GM23248 (cell line): ENCODE measurements at regions not wholly inside any gene's neighbourhood (a gene's known extent, or its start where the extent isn't known, plus 50 kb on each side); places are given as distances from the start of the nearest gene placed in this dataset.

ENCODE experiments used
- DNase-seq: peaks from one replicate; pipeline ENCODE4 v3.0.0-alpha.2; 2015
- H2AFZ ChIP-seq: fragments of 200-600 bp; sonication (generic); 2 replicates; pipeline ENCODE4 v1.6.1; 2016; ENCODE audit warnings: antibody characterized with exemption
- H3F3A ChIP-seq: fragments of 200-600 bp; sonication (generic); 2 replicates; pipeline ENCODE4 v1.6.1; 2016; ENCODE audit warnings: mild to moderate bottlenecking, antibody characterized with exemption, mixed run types; ENCODE audit not compliant: insufficient read depth
- H3K27ac ChIP-seq: fragments of 200-600 bp; sonication (generic); 2 replicates; pipeline ENCODE4 v1.5.1; 2016; ENCODE audit warnings: mild to moderate bottlenecking
- H3K27me3 ChIP-seq: fragments of 200-600 bp; sonication (generic); replicated peaks from 2 replicates; pipeline ENCODE4 v1.6.1; 2016; ENCODE audit warnings: mild to moderate bottlenecking; ENCODE audit not compliant: insufficient read depth
- H3K36me3 ChIP-seq: fragments of 200-600 bp; sonication (generic); 2 replicates; pipeline ENCODE4 v1.6.1; 2016; ENCODE audit warnings: low read depth, mild to moderate bottlenecking
- H3K4me1 ChIP-seq: fragments of 200-600 bp; sonication (generic); 2 replicates; pipeline ENCODE4 v1.6.1; 2016; ENCODE audit warnings: mild to moderate bottlenecking; ENCODE audit not compliant: insufficient read depth
- H3K4me2 ChIP-seq: fragments of 200-600 bp; sonication (generic); one replicate; pipeline ENCODE4 v1.6.1; 2016; ENCODE audit warnings: mild to moderate bottlenecking; ENCODE audit not compliant: unreplicated experiment
- H3K4me3 ChIP-seq: fragments of 200-600 bp; sonication (generic); 2 replicates; pipeline ENCODE4 v1.5.1; 2016; ENCODE audit warnings: mild to moderate bottlenecking
- H3K79me2 ChIP-seq: fragments of 200-600 bp; sonication (generic); 2 replicates; pipeline ENCODE4 v1.6.1; 2016; ENCODE audit warnings: mild to moderate bottlenecking; ENCODE audit not compliant: insufficient read depth
- H3K9ac ChIP-seq: fragments of 200-600 bp; sonication (generic); 2 replicates; pipeline ENCODE4 v1.6.1; 2016; ENCODE audit warnings: mild to moderate bottlenecking
- H3K9me2 ChIP-seq: fragments of 200-600 bp; sonication (generic); 2 replicates; pipeline ENCODE4 v1.6.1; 2016; ENCODE audit warnings: mixed run types, mild to moderate bottlenecking, moderate library complexity; ENCODE audit not compliant: insufficient read depth
- H3K9me3 ChIP-seq: fragments of 200-600 bp; sonication (generic); one replicate; pipeline ENCODE4 v1.6.1; 2017; ENCODE audit warnings: low read depth
- H4K20me1 ChIP-seq: fragments of 200-600 bp; sonication (generic); 2 replicates; pipeline ENCODE4 v1.6.0; 2016; ENCODE audit not compliant: insufficient read depth
- EZH2 ChIP-seq: fragments of 200-600 bp; sonication (generic); IDR thresholded peaks from 2 replicates; pipeline ENCODE4 v1.6.1; 2018; ENCODE audit warnings: antibody characterized with exemption, mild to moderate bottlenecking; ENCODE audit not compliant: insufficient read depth, poor library complexity, severe bottlenecking
- EZH2phosphoT487 ChIP-seq: fragments of 200-600 bp; sonication (generic); IDR thresholded peaks from 2 replicates; pipeline ENCODE4 v1.6.1; 2018; ENCODE audit warnings: antibody characterized with exemption, moderate library complexity, mild to moderate bottlenecking, low read depth; ENCODE audit not compliant: insufficient read depth
- WGBS, 2 experiments: methylation state at CpG; one replicate each; pipeline ENCODE4 v1.1.6; 2015 to 2017; ENCODE audit warnings: low lambda C conversion rate in 2 of 2, low coverage in 1 of 2; ENCODE audit errors: missing lambda C conversion rate in 2 of 2; 5-methylcytosine and 5-hydroxymethylcytosine counted together
- in situ Hi-C: fragments of 300-500 bp; cut with MboI; formaldehyde crosslinking; loops from 2 replicates; pipeline ENCODE4 v1.15.0; 2020

DNA sequence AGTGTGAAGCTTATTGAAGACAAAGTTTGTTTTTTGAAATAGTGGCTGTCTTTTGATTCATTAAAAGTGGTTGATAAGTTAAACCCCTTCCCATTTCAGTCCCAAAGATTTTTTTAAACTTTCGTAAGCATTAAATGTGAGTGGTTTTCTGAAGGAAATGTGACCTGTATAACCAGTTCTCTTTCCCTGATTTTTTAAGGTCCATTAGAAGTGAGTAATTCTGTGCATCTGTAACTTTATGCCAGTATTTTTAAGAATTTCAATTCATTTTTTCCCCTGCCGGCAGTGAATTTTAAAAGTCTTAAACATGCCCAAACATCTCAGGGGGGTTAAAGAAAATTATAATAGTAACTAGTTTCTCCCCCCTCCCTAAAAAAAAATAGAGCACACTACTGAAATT, 254.6 kb upstream of the SP8 start:
- H3K9me3 ChIP-seq: no peaks in the 10 kb centered on the region
- H3K27ac ChIP-seq: no peak overlapping the region
- no peaks in the 10 kb centered on the region for H3K9me2 ChIP-seq
- H3K27me3 ChIP-seq: no peaks in the 10 kb centered on the region
- DNase-seq: no peak
- no peaks in the 10 kb centered on the region for H3K4me1 ChIP-seq
- H3K36me3 ChIP-seq: no peaks in the 10 kb centered on the region
- H2AFZ ChIP-seq: no peak overlapping the region
- no peaks in the 10 kb centered on the region for H4K20me1 ChIP-seq
- WGBS, 2 experiments: 18 to 32% methylated on average over 2 of the region's 2 CpGs
- H3K4me3 ChIP-seq: no peak overlapping the region
- in situ Hi-C loops: no loop called here
- H3F3A ChIP-seq: no peaks in the 10 kb centered on the region
- no peak overlapping the region for H3K4me2 ChIP-seq
- H3K9ac ChIP-seq: no peak overlapping the region
- TF ChIP-seq EZH2phosphoT487 (no peak), EZH2 (no peak)
- no peaks in the 10 kb centered on the region for H3K79me2 ChIP-seq

DNA sequence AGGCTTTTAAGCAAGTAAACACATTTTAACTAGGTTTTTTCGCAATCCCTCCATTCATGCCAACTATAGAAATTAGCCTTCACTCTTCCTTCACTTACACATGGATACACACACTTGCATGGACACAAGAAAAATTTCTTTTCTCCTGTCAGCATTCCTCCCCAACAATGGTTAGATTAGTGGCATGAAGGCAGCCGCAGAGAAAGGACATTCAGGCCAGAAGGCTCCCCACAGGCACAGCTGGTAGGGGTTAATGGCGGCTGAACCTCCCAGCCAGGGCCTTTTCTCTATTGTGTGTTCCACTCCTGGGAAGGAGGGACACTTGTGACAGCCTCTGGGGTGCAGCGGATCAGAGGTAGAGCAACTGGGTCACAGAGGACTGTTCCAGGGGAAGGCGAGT, 255.0 kb upstream of the SP8 start:
- DNase-seq: no peak
- in situ Hi-C loops: no loop called here
- Histone ChIP-seq H3K9ac (no peak overlapping the region), H3K9me2 (no peaks in the 10 kb centered on the region), H3K79me2 (no peaks in the 10 kb centered on the region), H3K27ac (no peak overlapping the region), H3K4me1 (no peaks in the 10 kb centered on the region), H3K9me3 (no peaks in the 10 kb centered on the region), H3K4me3 (no peak overlapping the region), H4K20me1 (no peaks in the 10 kb centered on the region), H2AFZ (no peak overlapping the region), H3K36me3 (no peaks in the 10 kb centered on the region), H3F3A (no peaks in the 10 kb centered on the region), H3K4me2 (no peak overlapping the region), H3K27me3 (no peaks in the 10 kb centered on the region)
- TF ChIP-seq EZH2 (no peak), EZH2phosphoT487 (no peak)
- WGBS, 2 experiments: 13 to 22% methylated on average over 5 of the region's 5 CpGs

DNA sequence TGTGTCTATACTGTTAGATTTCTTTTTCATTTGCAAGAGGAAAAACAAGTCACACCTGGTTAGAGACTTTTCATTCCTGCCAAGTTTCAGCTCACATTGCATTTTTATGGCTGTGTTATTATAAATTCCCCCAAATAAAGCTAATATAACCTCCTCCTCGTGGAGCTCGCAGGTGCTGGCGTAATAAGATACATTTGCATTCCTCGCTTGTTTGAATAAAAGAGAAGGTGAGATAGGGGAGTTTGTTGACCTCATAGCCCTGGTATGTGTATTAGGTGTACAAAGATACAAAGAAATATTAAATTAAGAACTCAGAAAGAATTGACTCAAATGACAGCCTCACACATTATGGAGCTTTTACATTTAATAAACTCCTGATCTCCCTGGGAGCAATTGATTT, 257.7 kb upstream of the SP8 start:
- DNase-seq: no peak
- Histone ChIP-seq H3K4me1 (no peaks in the 10 kb centered on the region), H3K9ac (no peak overlapping the region), H3K9me3 (no peaks in the 10 kb centered on the region), H3K27me3 (no peaks in the 10 kb centered on the region), H3K9me2 (no peaks in the 10 kb centered on the region), H3K79me2 (no peaks in the 10 kb centered on the region), H2AFZ (no peak overlapping the region), H3K27ac (no peak overlapping the region), H3K4me2 (no peak overlapping the region), H3K36me3 (no peaks in the 10 kb centered on the region), H3K4me3 (no peak overlapping the region), H3F3A (no peaks in the 10 kb centered on the region), H4K20me1 (no peaks in the 10 kb centered on the region)
- in situ Hi-C loops: no loop called here
- 13 to 23% methylated on average over 4 of the region's 4 CpGs for WGBS, 2 experiments
- TF ChIP-seq EZH2phosphoT487 (no peak), EZH2 (no peak)

DNA sequence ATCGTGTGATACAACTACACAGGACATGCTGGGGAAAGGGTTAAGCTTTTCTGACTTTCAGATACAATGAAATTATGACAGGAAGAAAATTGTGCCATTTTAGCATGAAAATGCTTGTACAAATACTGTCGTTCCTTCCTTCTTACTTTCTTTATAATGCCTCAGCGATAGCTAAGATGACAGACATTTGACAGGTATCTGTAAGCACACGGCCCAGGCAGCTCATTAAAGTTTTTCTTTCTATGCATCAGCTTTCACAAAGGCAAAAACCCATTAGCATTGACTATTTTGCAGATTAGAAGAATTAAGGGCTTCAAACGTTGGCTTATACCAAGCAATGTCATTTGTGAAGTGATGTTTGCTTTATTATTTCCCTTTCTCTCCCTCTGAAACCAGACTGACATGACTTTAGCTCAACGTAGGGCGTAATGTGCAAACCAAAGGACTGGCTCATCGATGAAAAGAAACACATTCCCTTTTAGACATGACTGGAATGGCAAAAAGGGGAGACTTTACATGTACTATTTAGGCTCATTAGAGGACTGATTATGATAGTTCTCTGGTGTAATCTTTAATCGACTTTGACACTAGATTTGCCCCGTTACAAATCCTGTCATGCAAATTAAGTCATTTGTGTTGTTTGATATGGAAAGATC, 258.4 kb upstream of the SP8 start:
- Histone ChIP-seq H3F3A (no peaks in the 10 kb centered on the region), H3K4me2 (no peak overlapping the region), H3K36me3 (no peaks in the 10 kb centered on the region), H4K20me1 (no peaks in the 10 kb centered on the region), H3K9ac (no peak overlapping the region), H2AFZ (no peak overlapping the region), H3K9me2 (no peaks in the 10 kb centered on the region), H3K27ac (no peak overlapping the region), H3K4me1 (no peaks in the 10 kb centered on the region), H3K4me3 (no peak overlapping the region), H3K79me2 (no peaks in the 10 kb centered on the region), H3K27me3 (no peaks in the 10 kb centered on the region), H3K9me3 (no peaks in the 10 kb centered on the region)
- in situ Hi-C loops: no loop called here
- no peak for DNase-seq
- WGBS, 2 experiments: 23 to 24% methylated on average over 10 of the region's 10 CpGs
- TF ChIP-seq EZH2phosphoT487 (no peak), EZH2 (no peak)

DNA sequence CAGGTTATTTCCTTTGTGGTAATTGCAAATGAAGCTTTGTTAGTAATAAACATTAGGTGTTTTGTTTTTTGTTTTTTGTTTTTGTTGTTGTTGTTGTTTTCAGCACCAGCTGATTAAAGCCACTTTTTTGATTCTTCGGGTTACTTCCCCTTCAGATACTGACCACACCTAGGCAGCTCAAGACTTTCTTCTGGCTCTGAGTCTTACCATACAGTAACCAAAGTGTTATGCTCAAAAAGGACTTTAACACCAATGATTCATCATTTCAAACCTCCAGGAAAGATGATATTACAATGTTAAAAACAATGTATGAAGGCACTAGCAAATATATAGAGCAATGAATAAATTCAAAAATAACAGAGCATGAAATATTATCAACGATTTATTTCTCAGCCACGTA, 265.2 kb upstream of the SP8 start:
- Histone ChIP-seq H4K20me1 (no peaks in the 10 kb centered on the region), H3K4me1 (no peaks in the 10 kb centered on the region), H3F3A (no peaks in the 10 kb centered on the region), H3K36me3 (no peaks in the 10 kb centered on the region), H2AFZ (no peak overlapping the region), H3K79me2 (no peaks in the 10 kb centered on the region), H3K4me3 (no peak overlapping the region), H3K4me2 (no peak overlapping the region), H3K27ac (no peak overlapping the region), H3K9me2 (no peaks in the 10 kb centered on the region), H3K9ac (no peak overlapping the region), H3K27me3 (no peaks in the 10 kb centered on the region), H3K9me3 (no peaks in the 10 kb centered on the region)
- WGBS, 2 experiments: 20% methylated on average over 3 of the region's 3 CpGs
- TF ChIP-seq EZH2phosphoT487: no peak
- DNase-seq: no peak
- in situ Hi-C loops: no loop called here
